ENCODE measurements at regions not wholly inside any gene's neighbourhood (a gene's known extent, or its start where the extent isn't known, plus 50 kb on each side); places are given as distances from the start of the nearest gene placed in this dataset.

- no peaks in the 10 kb centered on the region for H3K36me3 Mint-ChIP-seq (ENCODE audit: low read depth)
- no peak for DNase-seq (ENCODE audit: low read depth, low spot score)
Measured at GRCh38 chr14:22194664-22195063, 394.4 kb downstream of the DAD1 start.

GRCh38 chr14:22190411-22191191 lies 398.4 kb downstream of the DAD1 start:
- no peak for DNase-seq (ENCODE audit: low read depth, low spot score)
- H3K27ac Mint-ChIP-seq (ENCODE audit: unreplicated experiment) = no peak overlapping the region
- H3K27me3 Mint-ChIP-seq (ENCODE audit: low read depth) = peaks cover under 1% of the 10 kb centered on the region
- H3K4me1 Mint-ChIP-seq = no peaks in the 10 kb centered on the region
- H3K4me3 Mint-ChIP-seq = no peak overlapping the region
- no peaks in the 10 kb centered on the region for H3K9me3 Mint-ChIP-seq
- no peaks in the 10 kb centered on the region for H3K36me3 Mint-ChIP-seq (ENCODE audit: low read depth)
- no peak for TF ChIP-seq CTCF (conservative IDR thresholded peaks at IDR 0.05)

More at GRCh38 chr14:22194664-22195063, 394.4 kb downstream of the DAD1 start:
- Mint-ChIP-seq H3K27ac (ENCODE audit: unreplicated experiment) (no peak overlapping the region), H3K4me3 (no peak overlapping the region), H3K9me3 (peaks cover 8% of the 10 kb centered on the region), H3K4me1 (no peaks in the 10 kb centered on the region), H3K27me3 (ENCODE audit: low read depth) (peaks cover 3% of the 10 kb centered on the region)
- no peak for TF ChIP-seq CTCF (conservative IDR thresholded peaks at IDR 0.05)

GRCh38 chr14:22189881-22190280 lies 399.1 kb downstream of the DAD1 start:
- H3K27ac Mint-ChIP-seq (ENCODE audit: unreplicated experiment) = no peak overlapping the region
- H3K27me3 Mint-ChIP-seq (ENCODE audit: low read depth) = peaks cover 4% of the 10 kb centered on the region
- no peaks in the 10 kb centered on the region for H3K4me1 Mint-ChIP-seq
- TF ChIP-seq CTCF (conservative IDR thresholded peaks at IDR 0.05) = no peak
- H3K9me3 Mint-ChIP-seq = no peaks in the 10 kb centered on the region
- no peak for DNase-seq (ENCODE audit: low read depth, low spot score)
- H3K4me3 Mint-ChIP-seq = no peak overlapping the region
- no peaks in the 10 kb centered on the region for H3K36me3 Mint-ChIP-seq (ENCODE audit: low read depth)

GRCh38 chr14:22188318-22188717 lies 400.7 kb downstream of the DAD1 start:
- TF ChIP-seq CTCF (conservative IDR thresholded peaks at IDR 0.05) = no peak
- H3K27ac Mint-ChIP-seq (ENCODE audit: unreplicated experiment) = no peak overlapping the region
- H3K36me3 Mint-ChIP-seq (ENCODE audit: low read depth) = no peaks in the 10 kb centered on the region
- no peak for DNase-seq (ENCODE audit: low read depth, low spot score)
- H3K9me3 Mint-ChIP-seq = no peaks in the 10 kb centered on the region
- no peak overlapping the region for H3K4me3 Mint-ChIP-seq
- H3K27me3 Mint-ChIP-seq (ENCODE audit: low read depth) = peaks cover 4% of the 10 kb centered on the region
- no peaks in the 10 kb centered on the region for H3K4me1 Mint-ChIP-seq

GRCh38 chr14:22185789-22186188 lies 403.2 kb downstream of the DAD1 start:
- Mint-ChIP-seq H3K4me3 (no peak overlapping the region), H3K27ac (ENCODE audit: unreplicated experiment) (no peak overlapping the region), H3K9me3 (no peaks in the 10 kb centered on the region), H3K4me1 (no peaks in the 10 kb centered on the region), H3K36me3 (ENCODE audit: low read depth) (no peaks in the 10 kb centered on the region), H3K27me3 (ENCODE audit: low read depth) (peaks cover 4% of the 10 kb centered on the region)
- TF ChIP-seq CTCF (conservative IDR thresholded peaks at IDR 0.05) = no peak
- DNase-seq (ENCODE audit: low read depth, low spot score) = no peak

All from neural crest cell (in vitro differentiated cells).